ENCODE measurements at regions not wholly inside any gene's neighbourhood (a gene's known extent, or its start where the extent isn't known, plus 50 kb on each side); places are given as distances from the start of the nearest gene placed in this dataset.

GRCh38 chr12:45566257-45566656 lies 163.2 kb upstream of the ARID2 start:
- intact Hi-C loops (cut with micrococcal nuclease; ENCODE audit: unreplicated experiment) = no loop called here
- CTCF ChIA-PET (ENCODE audit: low intra/inter-chr PET ratio, low total read pairs) = no interaction called here
- no peak for ATAC-seq
- no peak for FAIRE-seq
- Histone ChIP-seq H3K4me2 (ENCODE audit: low read depth, low read length) (no peak overlapping the region), H3K79me2 (ENCODE audit: insufficient read depth, low read length) (no peaks in the 10 kb centered on the region), H3K9ac (ENCODE audit: insufficient read depth, low read depth, low read length) (no peak overlapping the region), H3K4me1 (ENCODE audit: insufficient read depth, low read length) (no peaks in the 10 kb centered on the region), H4K20me1 (ENCODE audit: insufficient read depth, low read length) (no peaks in the 10 kb centered on the region), H3K27ac (ENCODE audit: extremely low read length, insufficient read depth, low read length) (no peak overlapping the region), H3K36me3 (replicated peaks in 1 of 2; ENCODE audit: control insufficient read depth in 1 of 2, insufficient read depth in 2 of 2, low read length in 2 of 2) (no peaks in the 10 kb centered on the region), H3K9me3 (ENCODE audit: low read length) (no peaks in the 10 kb centered on the region), H3K4me3 (replicated peaks in 1 of 3; ENCODE audit: insufficient read depth in 1 of 3, low read depth in 2 of 3, low read length in 3 of 3) (no peak overlapping the region), H3K27me3 (ENCODE audit: control insufficient read depth in 1 of 2, insufficient read depth in 2 of 2, low read length in 2 of 2) (no peaks in the 10 kb centered on the region), H2AFZ (ENCODE audit: low read length) (no peak overlapping the region)
- no peak for DNase-seq (ENCODE audit: low spot score)
- TF ChIP-seq CHD2 (IDR thresholded peaks at IDR 0.05; ENCODE audit: low read depth, low read length) = no peak
- TF ChIP-seq TBX3 (IDR thresholded peaks at IDR 0.05; ENCODE audit: borderline replicate concordance) = no peak
- TF ChIP-seq ATF5 (CRISPR knock-in tag; IDR thresholded peaks at IDR 0.05; ENCODE audit: low read depth) = no peak
- TF ChIP-seq ZNF646 (CRISPR knock-in tag; IDR thresholded peaks at IDR 0.05) = no peak
- TF ChIP-seq ZFX (CRISPR knock-in tag; IDR thresholded peaks at IDR 0.05; ENCODE audit: low read depth) = no peak
- no peak for TF ChIP-seq TGIF2 (CRISPR knock-in tag; IDR thresholded peaks at IDR 0.05)
- TF ChIP-seq ZNF614 (CRISPR knock-in tag; IDR thresholded peaks at IDR 0.05; ENCODE audit: borderline replicate concordance) = no peak
- TF ChIP-seq AGO2 (optimal IDR thresholded peaks at IDR 0.05; ENCODE audit: low read depth, low read length) = no peak
- no peak for TF ChIP-seq ZBTB34 (CRISPR knock-in tag; IDR thresholded peaks at IDR 0.05)
- no peak for TF ChIP-seq JARID2 (CRISPR knock-in tag; IDR thresholded peaks at IDR 0.05; ENCODE audit: insufficient replicate concordance)
- no peak for TF ChIP-seq MTA1 (CRISPR knock-in tag; IDR thresholded peaks at IDR 0.05; ENCODE audit: borderline replicate concordance)
- TF ChIP-seq ZNF530 (CRISPR knock-in tag; IDR thresholded peaks at IDR 0.05; ENCODE audit: low read depth) = no peak
- no peak for TF ChIP-seq ZNF136 (CRISPR knock-in tag; IDR thresholded peaks at IDR 0.05; ENCODE audit: low read depth)
- TF ChIP-seq FOSL2 (CRISPR knock-in tag; IDR thresholded peaks at IDR 0.05) = no peak
- no peak for TF ChIP-seq ZBTB1 (CRISPR knock-in tag; IDR thresholded peaks at IDR 0.05; ENCODE audit: borderline replicate concordance)
- in situ Hi-C loops (cut with HindIII; ENCODE audit: extremely low pct_ligation_motif_present, low pct_unique_long_range_greater_than_20kb) = no loop called here
- no TSS peak for BruUV-seq (replicated peaks)
- 39% methylated on average over 2 of the region's 2 CpGs for WGBS (ENCODE audit: low lambda C conversion rate)
- POLR2A ChIA-PET = no interaction called here
